GM19397 (cell line): ENCODE measurements at regions not wholly inside any gene's neighbourhood (a gene's known extent, or its start where the extent isn't known, plus 50 kb on each side); places are given as distances from the start of the nearest gene placed in this dataset.
"Not testable (repeated sequence)": the region's sequence is repeated elsewhere in the genome, so short reads cannot be mapped to it uniquely, and the experiment has no call there.

Experiments
- ATAC-seq: cut with Tn5 transposase; IDR thresholded peaks from one replicate; pipeline ENCODE4 v1.9.1; 2021; ENCODE audit warnings: mild to moderate bottlenecking, moderate library complexity; ENCODE audit not compliant: unreplicated experiment

- no peak for ATAC-seq
Observed at GRCh38 chr18:27313678-27314077, 128.6 kb upstream of the CHST9 start.

GRCh38 chr18:27312853-27313252 lies 127.7 kb upstream of the CHST9 start:
- no peak for ATAC-seq

GRCh38 chr18:27312153-27312552 lies 127.0 kb upstream of the CHST9 start:
- no peak for ATAC-seq

- no peak for ATAC-seq
Observed at GRCh38 chr18:27311114-27311513, 126.0 kb upstream of the CHST9 start.

GRCh38 chr18:27301615-27302378 lies 116.7 kb upstream of the CHST9 start:
- ATAC-seq = no peak

GRCh38 chr18:27298214-27298804 lies 113.2 kb upstream of the CHST9 start:
- ATAC-seq = no peak

- ATAC-seq = not testable (repeated sequence)
Observed at GRCh38 chr18:27285973-27286562, 101.0 kb upstream of the CHST9 start.

GRCh38 chr18:27278131-27278530 lies 93.0 kb upstream of the CHST9 start:
- ATAC-seq = no peak

GRCh38 chr18:27277554-27277953 lies 92.4 kb upstream of the CHST9 start:
- ATAC-seq = no peak

- ATAC-seq = no peak
Observed at GRCh38 chr18:27276886-27277285, 91.8 kb upstream of the CHST9 start.

- ATAC-seq = no peak
Observed at GRCh38 chr18:27276479-27276878, 91.4 kb upstream of the CHST9 start.

- ATAC-seq = no peak
Observed at GRCh38 chr18:27274901-27275300, 89.8 kb upstream of the CHST9 start.

- ATAC-seq = no peak
Observed at GRCh38 chr18:27270508-27270907, 85.4 kb upstream of the CHST9 start.

GRCh38 chr18:27263369-27263768 lies 78.3 kb upstream of the CHST9 start:
- no peak for ATAC-seq

GRCh38 chr18:27261769-27262549 lies 76.9 kb upstream of the CHST9 start:
- no peak for ATAC-seq

GRCh38 chr18:27253571-27253970 lies 68.5 kb upstream of the CHST9 start:
- no peak for ATAC-seq

GRCh38 chr18:27250471-27250870 lies 65.4 kb upstream of the CHST9 start:
- ATAC-seq = no peak

- ATAC-seq = no peak
Observed at GRCh38 chr18:27249933-27250332, 64.8 kb upstream of the CHST9 start.

- no peak for ATAC-seq
Observed at GRCh38 chr18:27244259-27244658, 59.2 kb upstream of the CHST9 start.

GRCh38 chr18:27242392-27243047 lies 57.4 kb upstream of the CHST9 start:
- no peak for ATAC-seq

GRCh38 chr18:27240383-27240782 lies 55.3 kb upstream of the CHST9 start:
- ATAC-seq = no peak
